ENCODE measurements at regions not wholly inside any gene's neighbourhood (a gene's known extent, or its start where the extent isn't known, plus 50 kb on each side); places are given as distances from the start of the nearest gene placed in this dataset.

DNA sequence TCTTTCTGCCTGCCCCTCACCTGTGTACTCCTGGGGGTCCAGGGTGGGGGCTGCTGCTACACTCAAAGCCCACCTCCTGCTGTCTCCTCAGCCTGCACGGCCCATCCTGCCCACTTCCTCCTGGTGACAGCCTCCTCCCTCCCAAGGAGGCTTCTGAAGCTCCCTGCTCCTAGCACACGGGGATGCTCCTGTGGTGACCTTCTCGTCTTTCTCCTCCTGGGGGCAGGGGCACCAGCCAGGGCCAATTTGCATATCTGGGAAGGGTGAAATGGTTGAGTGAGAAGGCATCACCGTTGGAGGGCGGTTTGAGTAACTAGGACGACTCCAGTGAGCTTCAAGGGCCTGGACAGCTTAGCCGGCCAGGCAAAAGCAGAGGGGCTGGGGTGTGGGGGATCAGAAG is 51.9 kb upstream of the COL5A1 start:
- TF ChIP-seq SIN3A (IDR thresholded peaks at IDR 0.05; ENCODE audit: borderline replicate concordance, insufficient read depth, low read length) = no peak
- TF ChIP-seq TAF1 (IDR thresholded peaks at IDR 0.05; ENCODE audit: borderline replicate concordance, insufficient read depth, low read length) = no peak
- TF ChIP-seq, protein P1, sequence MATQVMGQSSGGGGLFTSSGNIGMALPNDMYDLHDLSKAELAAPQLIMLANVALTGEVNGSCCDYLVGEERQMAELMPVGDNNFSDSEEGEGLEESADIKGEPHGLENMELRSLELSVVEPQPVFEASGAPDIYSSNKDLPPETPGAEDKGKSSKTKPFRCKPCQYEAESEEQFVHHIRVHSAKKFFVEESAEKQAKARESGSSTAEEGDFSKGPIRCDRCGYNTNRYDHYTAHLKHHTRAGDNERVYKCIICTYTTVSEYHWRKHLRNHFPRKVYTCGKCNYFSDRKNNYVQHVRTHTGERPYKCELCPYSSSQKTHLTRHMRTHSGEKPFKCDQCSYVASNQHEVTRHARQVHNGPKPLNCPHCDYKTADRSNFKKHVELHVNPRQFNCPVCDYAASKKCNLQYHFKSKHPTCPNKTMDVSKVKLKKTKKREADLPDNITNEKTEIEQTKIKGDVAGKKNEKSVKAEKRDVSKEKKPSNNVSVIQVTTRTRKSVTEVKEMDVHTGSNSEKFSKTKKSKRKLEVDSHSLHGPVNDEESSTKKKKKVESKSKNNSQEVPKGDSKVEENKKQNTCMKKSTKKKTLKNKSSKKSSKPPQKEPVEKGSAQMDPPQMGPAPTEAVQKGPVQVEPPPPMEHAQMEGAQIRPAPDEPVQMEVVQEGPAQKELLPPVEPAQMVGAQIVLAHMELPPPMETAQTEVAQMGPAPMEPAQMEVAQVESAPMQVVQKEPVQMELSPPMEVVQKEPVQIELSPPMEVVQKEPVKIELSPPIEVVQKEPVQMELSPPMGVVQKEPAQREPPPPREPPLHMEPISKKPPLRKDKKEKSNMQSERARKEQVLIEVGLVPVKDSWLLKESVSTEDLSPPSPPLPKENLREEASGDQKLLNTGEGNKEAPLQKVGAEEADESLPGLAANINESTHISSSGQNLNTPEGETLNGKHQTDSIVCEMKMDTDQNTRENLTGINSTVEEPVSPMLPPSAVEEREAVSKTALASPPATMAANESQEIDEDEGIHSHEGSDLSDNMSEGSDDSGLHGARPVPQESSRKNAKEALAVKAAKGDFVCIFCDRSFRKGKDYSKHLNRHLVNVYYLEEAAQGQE (IDR thresholded peaks at IDR 0.05; ENCODE audit: insufficient read depth in 1 of 2, low read depth in 2 of 2, low read length in 2 of 2) = no peak
- TF ChIP-seq POLR2AphosphoS5 (IDR thresholded peaks at IDR 0.05; ENCODE audit: low read depth, low read length) = no peak
- TF ChIP-seq FOXP2 (optimal IDR thresholded peaks at IDR 0.05; ENCODE audit: borderline replicate concordance, extremely low read depth, extremely low read length, insufficient read depth) = no peak

Measured in PFSK-1 (cell line).